ENCODE measurements at regions not wholly inside any gene's neighbourhood (a gene's known extent, or its start where the extent isn't known, plus 50 kb on each side); places are given as distances from the start of the nearest gene placed in this dataset.

DNA sequence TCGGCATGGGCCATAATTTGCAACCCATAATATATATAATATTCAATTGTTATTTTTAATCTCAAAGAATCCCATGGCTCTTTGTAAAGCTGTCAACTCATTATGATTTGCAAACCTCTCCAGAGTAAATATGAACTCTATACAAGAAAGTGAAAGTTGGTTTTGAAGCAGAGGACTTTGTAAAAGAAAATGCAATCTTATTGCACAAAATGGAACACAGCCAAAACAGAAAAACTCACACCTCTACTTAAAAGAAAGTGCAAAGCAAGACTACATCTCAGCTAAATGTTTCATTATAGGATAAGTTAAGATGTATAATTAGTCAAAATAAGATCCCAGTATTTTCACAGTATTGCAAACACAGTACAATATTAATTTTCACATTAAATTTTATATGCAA lies 111.2 kb upstream of the FLRT2 start:
- intact Hi-C loops (cut with DNase I), result no loop called here
- H3K36me3 ChIP-seq, result no peaks in the 10 kb centered on the region
- no peak for DNase-seq

GRCh38 chr14:85420278-85420677 lies 109.7 kb upstream of the FLRT2 start:
- no peak overlapping the region for H3K9ac ChIP-seq (ENCODE audit: low read depth in 2 of 2, low read length in 2 of 2)
- intact Hi-C loops (cut with DNase I), result no loop called here
- TF ChIP-seq CTCF (IDR thresholded peaks at IDR 0.05), result no peak
- no peaks in the 10 kb centered on the region for H3K4me1 ChIP-seq
- no peak overlapping the region for H3K27ac ChIP-seq
- DNase-seq, result no peak
- H3K27me3 ChIP-seq, result no peaks in the 10 kb centered on the region
- H3K4me3 ChIP-seq, result no peak overlapping the region
- H3K9me3 ChIP-seq, result no peaks in the 10 kb centered on the region
- no peaks in the 10 kb centered on the region for H3K36me3 ChIP-seq

More for the DNA sequence above, 111.2 kb upstream of the FLRT2 start:
- Histone ChIP-seq H3K9me3 (no peaks in the 10 kb centered on the region), H3K9ac (ENCODE audit: low read depth in 2 of 2, low read length in 2 of 2) (no peak overlapping the region), H3K4me1 (no peaks in the 10 kb centered on the region), H3K27me3 (no peaks in the 10 kb centered on the region), H3K4me3 (no peak overlapping the region), H3K27ac (no peak overlapping the region)
- no peak for TF ChIP-seq CTCF (IDR thresholded peaks at IDR 0.05)

GRCh38 chr14:85420707-85421106 lies 109.2 kb upstream of the FLRT2 start:
- TF ChIP-seq CTCF (IDR thresholded peaks at IDR 0.05), result no peak
- Histone ChIP-seq H3K27ac (no peak overlapping the region), H3K9me3 (no peaks in the 10 kb centered on the region), H3K27me3 (no peaks in the 10 kb centered on the region), H3K4me1 (no peaks in the 10 kb centered on the region), H3K4me3 (no peak overlapping the region), H3K36me3 (no peaks in the 10 kb centered on the region), H3K9ac (ENCODE audit: low read depth in 2 of 2, low read length in 2 of 2) (no peak overlapping the region)
- intact Hi-C loops (cut with DNase I), result no loop called here
- DNase-seq, result no peak

DNA sequence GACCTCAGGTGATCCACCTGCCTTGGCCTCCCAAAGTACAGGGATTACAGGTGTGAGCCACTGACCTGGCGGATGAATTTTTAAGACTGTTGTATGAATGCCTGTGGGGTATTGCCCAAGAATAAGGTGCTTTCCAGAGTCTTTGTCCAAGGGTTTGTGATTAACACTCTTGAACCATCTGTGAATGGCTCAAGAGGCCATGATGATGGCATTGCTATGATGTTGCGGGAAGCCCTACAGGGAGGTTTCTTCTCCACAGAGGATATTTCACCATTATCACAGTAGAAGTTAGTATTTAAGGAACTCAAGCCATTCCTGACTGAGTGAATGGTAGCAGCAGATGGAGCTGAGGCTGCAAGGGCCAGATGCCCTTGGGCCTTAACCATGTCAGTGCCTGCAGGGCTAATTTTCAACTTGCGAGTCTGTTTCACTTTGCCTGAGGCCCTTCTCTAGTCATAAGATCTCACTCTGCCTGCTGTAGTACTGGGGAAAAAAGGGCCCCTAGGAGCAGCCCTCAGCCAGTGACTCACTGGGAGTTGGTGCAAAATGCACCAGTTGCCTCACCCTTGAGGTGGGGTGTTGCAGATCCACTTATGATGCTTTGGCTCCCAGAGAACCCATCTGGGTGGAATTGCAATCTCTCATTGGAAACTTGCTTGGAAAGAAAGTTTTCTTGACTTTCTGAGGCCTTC lies 108.6 kb upstream of the FLRT2 start:
- Histone ChIP-seq H3K36me3 (no peaks in the 10 kb centered on the region), H3K9ac (ENCODE audit: low read depth in 2 of 2, low read length in 2 of 2) (no peak overlapping the region), H3K27ac (no peak overlapping the region), H3K4me3 (no peak overlapping the region), H3K27me3 (no peaks in the 10 kb centered on the region), H3K9me3 (no peaks in the 10 kb centered on the region), H3K4me1 (no peaks in the 10 kb centered on the region)
- intact Hi-C loops (cut with DNase I), result no loop called here
- TF ChIP-seq CTCF (IDR thresholded peaks at IDR 0.05), result no peak
- DNase-seq, result no peak

DNA sequence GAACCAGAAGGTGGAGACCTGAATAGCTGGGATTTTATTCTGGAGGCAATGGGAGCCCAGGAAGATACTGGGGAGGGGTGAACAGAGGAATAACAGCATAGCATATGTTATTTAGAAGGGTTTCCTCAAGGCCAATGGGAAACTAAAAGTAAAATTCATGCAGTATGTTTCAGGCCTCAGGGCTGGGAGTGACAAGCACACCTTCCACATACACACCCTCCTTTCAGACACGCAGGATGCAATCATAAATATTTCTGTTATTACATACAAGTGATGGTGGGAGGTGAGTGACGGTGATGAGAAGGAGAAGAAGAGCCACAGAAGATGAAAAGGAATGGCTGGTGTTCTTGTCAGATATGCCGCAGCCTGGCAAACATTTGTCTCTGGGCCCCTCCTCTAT lies 106.1 kb upstream of the FLRT2 start:
- no peak overlapping the region for H3K4me3 ChIP-seq
- no peak overlapping the region for H3K27ac ChIP-seq
- no peaks in the 10 kb centered on the region for H3K27me3 ChIP-seq
- DNase-seq, result no peak
- no peak overlapping the region for H3K9ac ChIP-seq (ENCODE audit: low read depth in 2 of 2, low read length in 2 of 2)
- no peaks in the 10 kb centered on the region for H3K9me3 ChIP-seq
- no peaks in the 10 kb centered on the region for H3K4me1 ChIP-seq
- no peak for TF ChIP-seq CTCF (IDR thresholded peaks at IDR 0.05)
- H3K36me3 ChIP-seq, result no peaks in the 10 kb centered on the region
- intact Hi-C loops (cut with DNase I), result no loop called here
